AML-193 (cell line): ENCODE measurements at regions not wholly inside any gene's neighbourhood (a gene's known extent, or its start where the extent isn't known, plus 50 kb on each side); places are given as distances from the start of the nearest gene placed in this dataset.

Experiments
- DNase-seq, 2 experiments: peaks; one replicate each; lab custom pipeline; 2025; lab: John Stamatoyannopoulos, UW

- no peak for DNase-seq
Observed at GRCh38 chr16:7097518-7097917, 235.1 kb upstream of the RBFOX1 start.

- DNase-seq = no peak
Observed at GRCh38 chr16:7093511-7093910, 239.1 kb upstream of the RBFOX1 start.

- DNase-seq = no peak
Observed at GRCh38 chr16:7090628-7091115, 242.0 kb upstream of the RBFOX1 start.

- DNase-seq = no peak
Observed at GRCh38 chr16:7089751-7090150, 242.9 kb upstream of the RBFOX1 start.

- no peak for DNase-seq
Observed at GRCh38 chr16:7088711-7089110, 243.9 kb upstream of the RBFOX1 start.

GRCh38 chr16:7086822-7087616 lies 245.6 kb upstream of the RBFOX1 start:
- DNase-seq = no peak

- no peak for DNase-seq
Observed at GRCh38 chr16:7085776-7086175, 246.9 kb upstream of the RBFOX1 start.

- no peak for DNase-seq
Observed at GRCh38 chr16:7083096-7083495, 249.5 kb upstream of the RBFOX1 start.

GRCh38 chr16:7077636-7078035 lies 255.0 kb upstream of the RBFOX1 start:
- DNase-seq = no peak

- DNase-seq = no peak
Observed at GRCh38 chr16:7074715-7075114, 257.9 kb upstream of the RBFOX1 start.

GRCh38 chr16:7057458-7057857 lies 275.2 kb upstream of the RBFOX1 start:
- no peak for DNase-seq

- no peak for DNase-seq
Observed at GRCh38 chr16:7055443-7055842, 277.2 kb upstream of the RBFOX1 start.

- no peak for DNase-seq
Observed at GRCh38 chr16:7051591-7052349, 280.9 kb upstream of the RBFOX1 start.

- DNase-seq = no peak
Observed at GRCh38 chr16:7044331-7044730, 288.3 kb upstream of the RBFOX1 start.

GRCh38 chr16:7038475-7038874 lies 294.2 kb upstream of the RBFOX1 start:
- DNase-seq = no peak

GRCh38 chr16:7037495-7037894 lies 295.1 kb upstream of the RBFOX1 start:
- no peak for DNase-seq

- DNase-seq = no peak
Observed at GRCh38 chr16:7031031-7031430, 301.6 kb upstream of the RBFOX1 start.

GRCh38 chr16:7027401-7027800 lies 305.2 kb upstream of the RBFOX1 start:
- no peak for DNase-seq

- DNase-seq = no peak
Observed at GRCh38 chr16:7026639-7027038, 306.0 kb upstream of the RBFOX1 start.

- DNase-seq = peak; percentile 24 to 33
Observed at GRCh38 chr16:7025616-7026190, 306.9 kb upstream of the RBFOX1 start.

- DNase-seq = no peak
Observed at GRCh38 chr16:7021653-7022275, 310.9 kb upstream of the RBFOX1 start.

- no peak for DNase-seq
Observed at GRCh38 chr16:7017006-7017662, 315.5 kb upstream of the RBFOX1 start.
